ENCODE measurements at regions not wholly inside any gene's neighbourhood (a gene's known extent, or its start where the extent isn't known, plus 50 kb on each side); places are given as distances from the start of the nearest gene placed in this dataset.

- BruUV-seq (replicated peaks): no TSS peak
- Histone ChIP-seq H4K20me1 (replicated peaks; ENCODE audit: control insufficient read depth, extremely low read depth, insufficient read depth, low read length) (no peaks in the 10 kb centered on the region), H3K9me1 (replicated peaks; ENCODE audit: control insufficient read depth, extremely low read depth, insufficient read depth, low read length) (no peaks in the 10 kb centered on the region), H2AFZ (ENCODE audit: low read depth, low read length) (no peak overlapping the region), H3K27ac (ENCODE audit: insufficient read depth, low read depth, low read length) (no peak overlapping the region), H3K27me3 (ENCODE audit: control insufficient read depth in 2 of 2, insufficient read depth in 2 of 2, low read length in 2 of 2) (no peaks in the 10 kb centered on the region), H3K9ac (replicated peaks; ENCODE audit: extremely low read depth, insufficient read depth, low read length) (no peak overlapping the region), H3K4me3 (replicated peaks in 1 of 3; ENCODE audit: insufficient read depth in 1 of 3, low read depth in 1 of 3, low read length in 3 of 3) (no peak overlapping the region), H3K4me1 (ENCODE audit: control insufficient read depth, extremely low read depth, insufficient read depth, low read length) (peaks cover 6% of the 10 kb centered on the region), H3K9me3 (replicated peaks; ENCODE audit: control insufficient read depth, insufficient read depth, low read length) (no peaks in the 10 kb centered on the region), H3K4me2 (ENCODE audit: insufficient read depth, low read length) (no peak overlapping the region), H3K36me3 (ENCODE audit: control insufficient read depth in 2 of 2, extremely low read depth in 1 of 2, insufficient read depth in 2 of 2, low read length in 2 of 2) (no peaks in the 10 kb centered on the region), H3K79me2 (ENCODE audit: control insufficient read depth, insufficient read depth, low read length) (no peaks in the 10 kb centered on the region)
- dilution Hi-C loops (cut with MboI; ENCODE audit: extremely low pct_ligation_motif_present, low sequenced_read_pairs) (no loop called here), intact Hi-C loops (cut with micrococcal nuclease) (no loop called here)
- no peak for FAIRE-seq
- TF ChIP-seq EZH2 (IDR thresholded peaks at IDR 0.05; ENCODE audit: borderline replicate concordance, low read depth, low read length, severe bottlenecking): no peak
- ChIA-PET CTCF (no interaction called here), POLR2A (no interaction called here)
- DNase-seq (ENCODE audit: low read depth, low spot score): no peak
These were observed 111.6 kb upstream of the TBL1XR1 start for GRCh38 chr3:177308911-177309310.

- Histone ChIP-seq H3K9ac (replicated peaks; ENCODE audit: extremely low read depth, insufficient read depth, low read length) (no peak overlapping the region), H3K27me3 (ENCODE audit: control insufficient read depth in 2 of 2, insufficient read depth in 2 of 2, low read length in 2 of 2) (no peaks in the 10 kb centered on the region), H3K4me2 (ENCODE audit: insufficient read depth, low read length) (no peak overlapping the region), H3K79me2 (ENCODE audit: control insufficient read depth, insufficient read depth, low read length) (no peaks in the 10 kb centered on the region), H2AFZ (ENCODE audit: low read depth, low read length) (no peak overlapping the region), H3K4me3 (replicated peaks in 1 of 3; ENCODE audit: insufficient read depth in 1 of 3, low read depth in 1 of 3, low read length in 3 of 3) (no peak overlapping the region), H3K9me3 (replicated peaks; ENCODE audit: control insufficient read depth, insufficient read depth, low read length) (no peaks in the 10 kb centered on the region), H3K36me3 (ENCODE audit: control insufficient read depth in 2 of 2, extremely low read depth in 1 of 2, insufficient read depth in 2 of 2, low read length in 2 of 2) (no peaks in the 10 kb centered on the region), H4K20me1 (replicated peaks; ENCODE audit: control insufficient read depth, extremely low read depth, insufficient read depth, low read length) (no peaks in the 10 kb centered on the region), H3K9me1 (replicated peaks; ENCODE audit: control insufficient read depth, extremely low read depth, insufficient read depth, low read length) (no peaks in the 10 kb centered on the region), H3K27ac (ENCODE audit: insufficient read depth, low read depth, low read length) (no peak overlapping the region), H3K4me1 (ENCODE audit: control insufficient read depth, extremely low read depth, insufficient read depth, low read length) (no peaks in the 10 kb centered on the region)
- FAIRE-seq (no peak), DNase-seq (ENCODE audit: low read depth, low spot score) (no peak)
- TF ChIP-seq EZH2 (IDR thresholded peaks at IDR 0.05; ENCODE audit: borderline replicate concordance, low read depth, low read length, severe bottlenecking) (no peak), CTCF (IDR thresholded peaks at IDR 0.05; ENCODE audit: extremely low read depth in 1 of 2, insufficient read depth in 1 of 2, low read depth in 1 of 2, low read length in 2 of 2) (no peak), POLR2AphosphoS5 (IDR thresholded peaks at IDR 0.05; ENCODE audit: insufficient read depth, low read depth, low read length) (no peak), JUN (IDR thresholded peaks at IDR 0.05; ENCODE audit: borderline replicate concordance, insufficient read depth, insufficient read length, low read depth) (no peak), FOS (IDR thresholded peaks at IDR 0.05; ENCODE audit: borderline replicate concordance, insufficient read depth, low read length) (no peak), POLR2A (IDR thresholded peaks at IDR 0.05; ENCODE audit: low read depth, low read length) (no peak), MAX (IDR thresholded peaks at IDR 0.05; ENCODE audit: insufficient read depth, insufficient read length) (no peak), MYC (IDR thresholded peaks at IDR 0.05; ENCODE audit: low read depth, low read length) (no peak), GATA2 (IDR thresholded peaks at IDR 0.05; ENCODE audit: insufficient read depth, insufficient read length, low read depth, low read length) (no peak)
- ChIA-PET CTCF (no interaction called here), POLR2A (no interaction called here)
- BruUV-seq (replicated peaks): no TSS peak
- dilution Hi-C loops (cut with MboI; ENCODE audit: extremely low pct_ligation_motif_present, low sequenced_read_pairs): no loop called here
- intact Hi-C loops (cut with micrococcal nuclease): no loop called here
These were observed 115.2 kb upstream of the TBL1XR1 start for GRCh38 chr3:177312491-177312890.
